ENCODE measurements at regions not wholly inside any gene's neighbourhood (a gene's known extent, or its start where the extent isn't known, plus 50 kb on each side); places are given as distances from the start of the nearest gene placed in this dataset.
"Not testable (repeated sequence)": the region's sequence is repeated elsewhere in the genome, so short reads cannot be mapped to it uniquely, and the experiment has no call there.

- TF ChIP-seq REST (IDR thresholded peaks at IDR 0.05), result no peak
- TF ChIP-seq POLR2A (IDR thresholded peaks at IDR 0.05; ENCODE audit: low read length), result no peak
- no peak for TF ChIP-seq E2F6 (IDR thresholded peaks at IDR 0.05; ENCODE audit: borderline replicate concordance, low read depth)
- no peak for TF ChIP-seq MYC (IDR thresholded peaks at IDR 0.05; ENCODE audit: borderline replicate concordance, low read length)
- TF ChIP-seq BHLHE40 (IDR thresholded peaks at IDR 0.05; ENCODE audit: low read depth, low read length), result no peak
- TF ChIP-seq MAX (IDR thresholded peaks at IDR 0.05), result no peak
- no peak for TF ChIP-seq PBX3 (IDR thresholded peaks at IDR 0.05)
- TF ChIP-seq HOXB13 (CRISPR knock-in tag; IDR thresholded peaks at IDR 0.05; ENCODE audit: low read depth), result no peak
- no peak for TF ChIP-seq ZC3H11A (IDR thresholded peaks at IDR 0.05)
- no peak for TF ChIP-seq KDM5A (IDR thresholded peaks at IDR 0.05)
- TF ChIP-seq POLR2AphosphoS2 (conservative IDR thresholded peaks at IDR 0.05; ENCODE audit: low read length), result no peak
Measured at GRCh38 chr1:173393659-173394000, 83.5 kb upstream of the PRDX6 start (continued).

GRCh38 chr1:173394813-173395212, 82.3 kb upstream of the PRDX6 start:
- ATAC-seq; H3K4me3 ChIP-seq; FAIRE-seq; H3K9me3 ChIP-seq; H3K27ac ChIP-seq; DNase-seq (ENCODE audit: low read depth in 1 of 2, low spot score in 1 of 2); H3K4me2 ChIP-seq; POLR2A ChIA-PET: not testable (repeated sequence)
- CTCF ChIA-PET, result interaction anchor here (1.1 to 1.8 kb wide), 2 partner anchors 21 to 650 kb away, joined by 6 read pairs; no protein-coding TSS in a partner anchor
- H3K4me1 ChIP-seq, result peaks cover 18% of the 10 kb centered on the region

- no peak overlapping the region for H3K27ac ChIP-seq
- H3K4me3 ChIP-seq, result no peak overlapping the region
- CTCF ChIA-PET, result interaction anchor here (1.4 kb wide), 1 partner anchor 29 kb away, joined by 3 read pairs; no protein-coding TSS in a partner anchor
- DNase-seq (ENCODE audit: low read depth in 1 of 2, low spot score in 1 of 2), result no peak
- FAIRE-seq, result no peak
- H3K9me3 ChIP-seq, result no peaks in the 10 kb centered on the region
- peaks cover 18% of the 10 kb centered on the region for H3K4me1 ChIP-seq
- POLR2A ChIA-PET, result no interaction called here
- no peak for ATAC-seq
- H3K4me2 ChIP-seq, result no peak overlapping the region
- no peak for TF ChIP-seq FOSL2 (IDR thresholded peaks at IDR 0.05)
- TF ChIP-seq FOSL2 (CRISPR knock-in tag; IDR thresholded peaks at IDR 0.05), result no peak
- TF ChIP-seq RFX5 (IDR thresholded peaks at IDR 0.05), result no peak
- no peak for TF ChIP-seq HOXA7 (CRISPR knock-in tag; IDR thresholded peaks at IDR 0.05)
- no peak for TF ChIP-seq EP300 (IDR thresholded peaks at IDR 0.05)
- TF ChIP-seq RAD21 (conservative IDR thresholded peaks at IDR 0.05 in 1 of 2, IDR thresholded peaks at IDR 0.05 in 1 of 2), result no peak
- TF ChIP-seq HES2 (IDR thresholded peaks at IDR 0.05), result no peak
- no peak for TF ChIP-seq MAX (IDR thresholded peaks at IDR 0.05)
- no peak for TF ChIP-seq EHMT2 (IDR thresholded peaks at IDR 0.05; ENCODE audit: low read depth)
- TF ChIP-seq TP53 (CRISPR knock-in tag; IDR thresholded peaks at IDR 0.05), result no peak
- no peak for TF ChIP-seq USF2 (IDR thresholded peaks at IDR 0.05)
- no peak for TF ChIP-seq HMGXB4 (CRISPR knock-in tag; IDR thresholded peaks at IDR 0.05; ENCODE audit: borderline replicate concordance)
- no peak for TF ChIP-seq MAFK (IDR thresholded peaks at IDR 0.05; ENCODE audit: partially characterized antibody)
- TF ChIP-seq JUN (IDR thresholded peaks at IDR 0.05), result no peak
- TF ChIP-seq NR3C1 (IDR thresholded peaks at IDR 0.05), result no peak
- no peak for TF ChIP-seq GATA3 (IDR thresholded peaks at IDR 0.05; ENCODE audit: borderline replicate concordance)
- TF ChIP-seq FOSB (CRISPR knock-in tag; IDR thresholded peaks at IDR 0.05), result no peak
- TF ChIP-seq ZFP36 (IDR thresholded peaks at IDR 0.05; ENCODE audit: borderline replicate concordance, partially characterized antibody), result no peak
- TF ChIP-seq HEYL (CRISPR knock-in tag; IDR thresholded peaks at IDR 0.05), result no peak
- TF ChIP-seq E2F6 (IDR thresholded peaks at IDR 0.05; ENCODE audit: borderline replicate concordance, low read depth), result no peak
Measured at GRCh38 chr1:173395762-173396161, 81.4 kb upstream of the PRDX6 start.
